Thyroid gland (tissue), 4 donors: ENCODE measurements at regions not wholly inside any gene's neighbourhood (a gene's known extent, or its start where the extent isn't known, plus 50 kb on each side); places are given as distances from the start of the nearest gene placed in this dataset.

Source experiments
- DNase-seq, 2 donors: peaks; one replicate each; pipeline ENCODE4 v3.0.0-alpha.2; 2019
- H3K27ac ChIP-seq, 3 donors: fragments of 200-600 bp; sonication (generic); 1 replicate in 2 of 3; 2 replicates in 1 of 3; pipeline ENCODE4 v1.5.1; 2016 to 2019; ENCODE audit warnings: mild to moderate bottlenecking in 1 of 3, moderate library complexity in 1 of 3
- H3K27me3 ChIP-seq: fragments of 200-600 bp; sonication (generic); one replicate; pipeline ENCODE4 v1.5.1; 2019
- H3K36me3 ChIP-seq, 2 donors: fragments of 200-600 bp; sonication (generic); one replicate each; pipeline ENCODE4 v1.5.1; 2016 to 2019
- H3K4me1 ChIP-seq, 2 donors: fragments of 200-600 bp; sonication (generic); one replicate each; pipeline ENCODE4 v1.5.1; 2017 to 2019
- H3K4me3 ChIP-seq, 3 donors: fragments of 200-600 bp; sonication (generic); replicated peaks in 1 of 3; 1 replicate in 2 of 3; 2 replicates in 1 of 3; pipeline ENCODE4 v1.5.1; 2016; ENCODE audit warnings: mild to moderate bottlenecking in 1 of 3
- H3K9me3 ChIP-seq: fragments of 200-600 bp; sonication (generic); one replicate; pipeline ENCODE4 v1.5.1; 2017
- CTCF ChIP-seq, 6 experiments: fragments of 200-600 bp in 3 of 6; fragments of 450-650 bp in 3 of 6; sonication (generic) in 3 of 6; IDR thresholded peaks; one replicate each; pipeline ENCODE4 v1.5.1; 2016 to 2019; ENCODE audit warnings: antibody characterized with exemption in 6 of 6, mild to moderate bottlenecking in 2 of 6, inconsistent platforms in 1 of 6, moderate library complexity in 1 of 6
- POLR2A ChIP-seq, 2 donors: fragments of 450-650 bp; IDR thresholded peaks; one replicate each; pipeline ENCODE4 v1.6.1; 2017; ENCODE audit warnings: antibody characterized with exemption in 2 of 2, mild to moderate bottlenecking in 2 of 2, moderate library complexity in 1 of 2
- WGBS, 2 donors: methylation state at CpG; one replicate each; pipeline ENCODE4 v1.1.5; 2017; 5-methylcytosine and 5-hydroxymethylcytosine counted together
- intact Hi-C: fragments of 100-400 bp; cut with DNase I; formaldehyde crosslinking; loops from one replicate; pipeline ENCODE4 v1.15.1; 2023

- TF ChIP-seq POLR2A (IDR thresholded peaks at IDR 0.05), result no peak
- TF ChIP-seq CTCF (IDR thresholded peaks at IDR 0.05), result no peak
- Histone ChIP-seq H3K27ac (no peak overlapping the region), H3K9me3 (no peaks in the 10 kb centered on the region), H3K27me3 (no peaks in the 10 kb centered on the region), H3K4me1 (no peaks in the 10 kb centered on the region), H3K36me3 (no peaks in the 10 kb centered on the region), H3K4me3 (no peak overlapping the region)
- no peak for DNase-seq
- intact Hi-C loops, result no loop called here
Measured at GRCh38 chr6:156402628-156403027, 374.6 kb upstream of the ARID1B start.

GRCh38 chr6:156402227-156402626, 375.0 kb upstream of the ARID1B start:
- intact Hi-C loops, result no loop called here
- peaks cover 0 to 3% of the 10 kb centered on the region in 2 donors for H3K4me1 ChIP-seq
- WGBS, 2 donors, result 92 to 100% methylated on average over 1 of the region's 1 CpG
- TF ChIP-seq CTCF (IDR thresholded peaks at IDR 0.05) (no peak), POLR2A (IDR thresholded peaks at IDR 0.05) (no peak)
- no peak overlapping the region for H3K4me3 ChIP-seq
- no peaks in the 10 kb centered on the region for H3K27me3 ChIP-seq
- DNase-seq, result no peak
- H3K27ac ChIP-seq, result no peak overlapping the region
- no peaks in the 10 kb centered on the region for H3K9me3 ChIP-seq
- H3K36me3 ChIP-seq, result no peaks in the 10 kb centered on the region

GRCh38 chr6:156400487-156400886, 376.7 kb upstream of the ARID1B start:
- Histone ChIP-seq H3K27me3 (no peaks in the 10 kb centered on the region), H3K4me1 (peaks cover 0 to 4% of the 10 kb centered on the region in 2 donors), H3K36me3 (no peaks in the 10 kb centered on the region), H3K4me3 (no peak overlapping the region), H3K27ac (no peak overlapping the region), H3K9me3 (no peaks in the 10 kb centered on the region)
- 77 to 82% methylated on average over 4 of the region's 4 CpGs for WGBS, 2 donors
- intact Hi-C loops, result no loop called here
- no peak for DNase-seq
- TF ChIP-seq CTCF (IDR thresholded peaks at IDR 0.05) (no peak), POLR2A (IDR thresholded peaks at IDR 0.05) (no peak)

- 89 to 96% methylated on average over 2 of the region's 2 CpGs for WGBS, 2 donors
- H3K36me3 ChIP-seq, result no peaks in the 10 kb centered on the region
- H3K4me1 ChIP-seq, result peaks cover 4 to 5% of the 10 kb centered on the region in 2 donors
- no peaks in the 10 kb centered on the region for H3K9me3 ChIP-seq
- no peak for DNase-seq
- intact Hi-C loops, result no loop called here
- H3K27ac ChIP-seq, result no peak overlapping the region
- TF ChIP-seq CTCF (IDR thresholded peaks at IDR 0.05) (no peak), POLR2A (IDR thresholded peaks at IDR 0.05) (no peak)
- no peak overlapping the region for H3K4me3 ChIP-seq
- no peaks in the 10 kb centered on the region for H3K27me3 ChIP-seq
Measured at GRCh38 chr6:156398966-156399365, 378.2 kb upstream of the ARID1B start.

GRCh38 chr6:156398371-156398770, 378.8 kb upstream of the ARID1B start:
- Histone ChIP-seq H3K4me1 (peaks cover 5% of the 10 kb centered on the region in 2 donors), H3K36me3 (no peaks in the 10 kb centered on the region), H3K27me3 (no peaks in the 10 kb centered on the region), H3K27ac (no peak overlapping the region), H3K9me3 (no peaks in the 10 kb centered on the region), H3K4me3 (no peak overlapping the region)
- TF ChIP-seq CTCF (IDR thresholded peaks at IDR 0.05) (no peak), POLR2A (IDR thresholded peaks at IDR 0.05) (no peak)
- 87 to 92% methylated on average over 5 of the region's 5 CpGs for WGBS, 2 donors
- intact Hi-C loops, result no loop called here
- DNase-seq, result no peak
